ENCODE measurements at regions not wholly inside any gene's neighbourhood (a gene's known extent, or its start where the extent isn't known, plus 50 kb on each side); places are given as distances from the start of the nearest gene placed in this dataset.

DNA sequence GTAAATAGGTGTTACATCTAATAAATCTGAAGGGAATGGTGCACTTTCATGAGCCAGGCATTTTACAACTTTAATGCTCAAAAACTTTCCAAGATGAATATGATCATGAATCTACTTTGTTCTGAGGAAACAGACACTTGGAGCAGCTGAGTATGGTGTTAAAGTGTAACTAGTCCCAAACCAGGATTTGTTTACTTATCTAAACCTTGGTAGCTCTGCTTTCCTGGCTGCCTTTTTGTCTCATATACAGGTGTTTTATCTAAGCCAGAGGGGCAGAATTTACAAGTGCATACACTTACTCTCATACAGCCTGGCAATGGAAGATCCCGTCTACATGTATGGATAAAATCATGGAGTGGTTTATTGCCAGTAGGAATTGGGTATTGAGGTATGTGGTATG is 171.5 kb downstream of the FAT3 start:
- H2AFZ ChIP-seq (ENCODE audit: low read length) = no peak overlapping the region
- H3K79me1 ChIP-seq (ENCODE audit: low read depth, low read length) = no peaks in the 10 kb centered on the region; the same call in 1 of the 2 replicates
- CTCF ChIA-PET (ENCODE audit: partially characterized antibody) = interaction anchor here (0.6 to 2.2 kb wide), 13 partner anchors 9 to 1122 kb away, joined by 3 to 25 read pairs (median 4); no protein-coding TSS in a partner anchor
- H3K23me2 ChIP-seq (ENCODE audit: low read depth, low read length) = no peaks in the 10 kb centered on the region
- H3K4me2 ChIP-seq (ENCODE audit: insufficient read depth in 1 of 2, low read depth in 2 of 2, low read length in 2 of 2) = no peak overlapping the region
- no peak overlapping the region for H3K9ac ChIP-seq (replicated peaks in 1 of 4; ENCODE audit: extremely low read depth in 1 of 4, low read depth in 3 of 4, low read length in 3 of 4)
- H3K23ac ChIP-seq (ENCODE audit: insufficient read length) = no peak overlapping the region
- no peak overlapping the region for H2BK20ac ChIP-seq (ENCODE audit: low read length)
- no peak overlapping the region for H3K18ac ChIP-seq (ENCODE audit: extremely low read depth, low read length)
- H3K9me3 ChIP-seq (ENCODE audit: insufficient read depth in 2 of 2, low read depth in 1 of 2, low read length in 1 of 2) = no peaks in the 10 kb centered on the region
- no peaks in the 10 kb centered on the region for H4K20me1 ChIP-seq (replicated peaks in 1 of 2; ENCODE audit: control insufficient read depth in 1 of 2, insufficient read depth in 2 of 2, low read length in 2 of 2)
- peaks cover under 1 to 6% (median 1%) of the 10 kb centered on the region in 4 experiments; a peak in 4 of 7 replicates for H3K4me1 ChIP-seq (replicated peaks in 1 of 4; ENCODE audit: control insufficient read depth in 3 of 4, insufficient read depth in 4 of 4, low read length in 3 of 4)
- H3K27ac ChIP-seq (ENCODE audit: low read depth, low read length) = no peak overlapping the region
- H4K5ac ChIP-seq (ENCODE audit: insufficient read length, low read depth, low read length) = no peak overlapping the region
- TF ChIP-seq ATF3 (IDR thresholded peaks at IDR 0.05; ENCODE audit: insufficient read depth, low read depth, low read length) = no peak
- TF ChIP-seq MAFK (IDR thresholded peaks at IDR 0.05; ENCODE audit: low read depth, low read length) = no peak
- no peak for TF ChIP-seq JUND (IDR thresholded peaks at IDR 0.05; ENCODE audit: low read length)
- no peak for TF ChIP-seq TBP (IDR thresholded peaks at IDR 0.05; ENCODE audit: low read depth, low read length)
- TF ChIP-seq CREB1 (IDR thresholded peaks at IDR 0.05) = no peak
- no peak for TF ChIP-seq GABPA (IDR thresholded peaks at IDR 0.05; ENCODE audit: borderline replicate concordance, insufficient read depth, low read length)
- no peaks in the 10 kb centered on the region for H3K27me3 ChIP-seq (replicated peaks in 1 of 4; ENCODE audit: control insufficient read depth in 3 of 4, extremely low read depth in 1 of 4, insufficient read depth in 3 of 4, low read length in 3 of 4)
- DNase-seq (ENCODE audit: low read depth in 1 of 2, low spot score in 2 of 2) = no peak
- H4K8ac ChIP-seq (ENCODE audit: extremely low read depth, insufficient read depth, low read length) = no peak overlapping the region
- no peak overlapping the region for H2BK15ac ChIP-seq (ENCODE audit: low read length)
- no peak overlapping the region for H3K56ac ChIP-seq (replicated peaks; ENCODE audit: insufficient read length, low read depth, low read length)
- POLR2A ChIA-PET (ENCODE audit: partially characterized antibody) = no interaction called here
- FAIRE-seq = no peak
- H3K4ac ChIP-seq (replicated peaks; ENCODE audit: insufficient read length, low read depth, low read length) = no peak overlapping the region
- H3K14ac ChIP-seq (ENCODE audit: insufficient read length) = no peak overlapping the region
- H2BK120ac ChIP-seq (replicated peaks; ENCODE audit: low read depth, low read length) = no peak overlapping the region
- no peak overlapping the region for H4K91ac ChIP-seq (replicated peaks; ENCODE audit: insufficient read length, low read length)
- no peaks in the 10 kb centered on the region for H3K79me2 ChIP-seq (ENCODE audit: control insufficient read depth in 1 of 2, insufficient read depth in 2 of 2, low read length in 2 of 2)
- H2BK12ac ChIP-seq (ENCODE audit: low read depth, low read length) = no peak overlapping the region
- WGBS, 2 experiments (ENCODE audit: extremely low coverage in 1 of 2, insufficient coverage in 1 of 2, insufficient read length in 1 of 2, insufficient replicate concordance in 2 of 2, low coverage in 1 of 2, low lambda C conversion rate in 2 of 2, missing lambda C conversion rate in 1 of 2) = 93% methylated on average over 1 of the region's 1 CpG; no CpG with 5 or more reads in 1 of the 2 experiments
- H3K4me3 ChIP-seq (ENCODE audit: extremely low read depth in 1 of 4, insufficient read depth in 2 of 4, low read depth in 3 of 4, low read length in 4 of 4) = no peak overlapping the region
- H2BK5ac ChIP-seq (ENCODE audit: low read depth, low read length) = no peak overlapping the region
- no peak overlapping the region for H2AK5ac ChIP-seq (ENCODE audit: low read depth, low read length)
- H3K36me3 ChIP-seq (ENCODE audit: control insufficient read depth in 2 of 4, insufficient read depth in 4 of 4, low read length in 3 of 4) = no peaks in the 10 kb centered on the region
